ENCODE measurements at regions not wholly inside any gene's neighbourhood (a gene's known extent, or its start where the extent isn't known, plus 50 kb on each side); places are given as distances from the start of the nearest gene placed in this dataset.

DNA sequence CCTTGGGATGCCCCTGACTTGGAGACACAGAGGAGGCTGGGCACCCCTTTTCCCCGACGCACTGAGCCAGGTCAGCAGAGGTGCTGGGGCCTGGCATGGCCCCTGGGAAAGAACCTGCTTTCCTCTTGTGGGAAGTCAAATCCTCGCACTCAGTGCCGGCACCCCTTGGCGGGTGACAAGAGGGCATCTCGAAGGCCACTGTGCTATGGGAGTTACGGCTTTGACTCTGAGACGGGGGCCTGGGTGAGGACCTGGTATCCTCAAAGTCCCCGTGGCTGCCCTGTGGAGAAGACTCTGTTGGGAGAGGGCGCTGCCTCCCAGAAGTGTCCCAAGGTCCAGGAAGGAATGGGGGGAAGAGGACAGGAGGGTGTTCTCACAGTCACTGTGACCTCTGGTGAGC lies 117.0 kb downstream of the METRNL start:
- no peak overlapping the region for H3K4me3 Mint-ChIP-seq
- H3K4me1 Mint-ChIP-seq (ENCODE audit: low read depth): peaks cover 36% of the 10 kb centered on the region
- DNase-seq (ENCODE audit: low spot score): peak; percentile 3
- H3K36me3 Mint-ChIP-seq (ENCODE audit: low read depth): no peaks in the 10 kb centered on the region
- no peaks in the 10 kb centered on the region for H3K27me3 Mint-ChIP-seq (ENCODE audit: low read depth)
- no peaks in the 10 kb centered on the region for H3K9me3 Mint-ChIP-seq
- H3K27ac Mint-ChIP-seq: peak overlapping the region; percentile 36

- no peaks in the 10 kb centered on the region for H3K27me3 Mint-ChIP-seq (ENCODE audit: low read depth)
- DNase-seq (ENCODE audit: low spot score): peak; percentile 4
- H3K4me1 Mint-ChIP-seq (ENCODE audit: low read depth): peaks cover 41% of the 10 kb centered on the region
- H3K27ac Mint-ChIP-seq: peak overlapping the region; percentile 49
- no peaks in the 10 kb centered on the region for H3K9me3 Mint-ChIP-seq
- no peak overlapping the region for H3K4me3 Mint-ChIP-seq
- no peaks in the 10 kb centered on the region for H3K36me3 Mint-ChIP-seq (ENCODE audit: low read depth)
These were observed 117.8 kb downstream of the METRNL start for GRCh38 chr17:83196973-83197880.

DNA sequence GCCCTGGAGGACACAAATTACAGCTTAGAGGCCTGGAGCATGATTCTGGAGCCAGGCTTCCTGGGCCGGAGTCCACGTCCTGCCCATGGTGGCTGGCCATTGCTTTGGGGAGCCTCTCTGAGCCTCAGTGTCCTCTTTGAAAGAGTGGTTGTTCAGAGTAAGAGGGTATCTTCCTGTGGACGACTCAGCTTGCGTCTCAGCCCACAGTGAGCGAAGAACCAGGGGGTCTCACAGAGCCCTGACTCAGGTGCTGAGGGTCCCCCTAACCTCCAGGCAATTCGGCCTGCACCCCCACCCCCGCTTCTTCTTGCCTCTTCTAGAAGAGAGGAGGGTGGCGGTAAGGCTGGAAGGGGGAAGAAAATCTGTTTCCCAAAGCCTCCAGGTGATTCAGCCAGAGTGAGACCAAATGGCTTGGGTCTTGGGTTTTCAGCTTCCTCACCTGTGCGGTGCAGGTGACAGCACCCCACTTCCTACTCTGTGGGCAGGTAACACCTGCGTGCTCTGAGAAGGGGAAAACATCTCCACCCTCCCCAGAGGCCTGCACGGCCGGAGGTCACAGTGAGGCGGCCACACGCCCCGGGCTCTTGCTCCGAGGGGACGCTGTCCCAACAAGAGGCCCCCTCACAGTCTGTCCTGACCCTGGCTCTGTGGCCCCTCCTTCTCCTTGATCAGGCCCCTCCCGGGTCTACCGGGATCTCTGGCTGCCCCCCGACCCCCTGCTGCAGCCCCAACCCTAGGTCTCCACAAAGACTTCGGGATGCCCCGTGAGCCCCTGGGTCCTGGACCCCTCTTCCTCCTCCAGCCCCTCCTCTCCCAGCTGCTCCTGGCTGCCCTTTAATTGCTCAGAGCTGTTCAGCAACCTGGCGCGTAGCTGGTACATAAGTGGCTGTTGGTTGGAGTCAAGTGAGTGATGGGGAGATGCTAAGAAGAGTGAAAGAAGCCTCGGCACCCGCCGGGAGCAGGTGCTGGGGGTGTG lies 119.2 kb downstream of the METRNL start:
- H3K9me3 Mint-ChIP-seq: no peaks in the 10 kb centered on the region
- peak overlapping the region; percentile 94 for H3K27ac Mint-ChIP-seq
- DNase-seq (ENCODE audit: low spot score): peak; percentile 4
- H3K36me3 Mint-ChIP-seq (ENCODE audit: low read depth): no peaks in the 10 kb centered on the region
- peaks cover 45% of the 10 kb centered on the region for H3K4me1 Mint-ChIP-seq (ENCODE audit: low read depth)
- H3K4me3 Mint-ChIP-seq: peak overlapping the region; percentile 79
- H3K27me3 Mint-ChIP-seq (ENCODE audit: low read depth): no peaks in the 10 kb centered on the region

DNA sequence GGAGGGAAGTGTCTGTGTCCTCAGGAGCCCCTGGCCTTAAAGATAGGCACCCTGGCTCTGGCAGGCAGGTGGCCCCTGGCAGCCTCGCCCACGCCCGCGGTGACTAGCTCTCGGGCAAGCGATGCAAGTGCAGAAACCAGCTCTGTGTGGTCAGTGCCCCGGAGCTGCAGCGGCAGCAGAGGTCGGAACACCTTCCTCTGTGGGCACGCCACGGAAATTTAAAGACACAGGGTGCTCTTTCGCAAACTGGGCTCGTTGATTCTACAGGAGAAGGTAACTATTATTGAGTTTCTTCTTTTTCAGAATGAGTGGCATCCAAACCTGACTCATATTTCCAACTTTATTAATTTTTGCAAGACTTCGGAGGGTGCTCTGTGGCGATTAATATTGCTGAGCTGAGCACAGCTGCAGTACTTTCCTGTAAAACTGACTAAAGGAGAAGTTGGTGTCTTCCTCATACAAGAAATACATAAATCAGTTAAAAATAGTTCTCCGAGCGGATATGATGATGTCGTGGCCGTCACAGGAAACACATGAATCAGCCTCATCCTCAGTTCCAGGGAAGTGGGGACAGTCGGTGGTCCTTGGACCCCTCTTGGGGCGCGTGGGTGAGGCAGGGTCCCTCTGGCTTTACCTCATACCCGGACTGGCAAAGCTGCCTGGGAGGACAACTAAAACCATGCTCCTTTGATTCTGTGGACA lies 120.2 kb downstream of the METRNL start:
- Mint-ChIP-seq H3K27me3 (ENCODE audit: low read depth) (no peaks in the 10 kb centered on the region), H3K9me3 (no peaks in the 10 kb centered on the region), H3K4me3 (peak overlapping the region; percentile 79), H3K4me1 (ENCODE audit: low read depth) (peaks cover 44% of the 10 kb centered on the region), H3K27ac (peak overlapping the region; percentile 94), H3K36me3 (ENCODE audit: low read depth) (no peaks in the 10 kb centered on the region)
- DNase-seq (ENCODE audit: low spot score): peak; percentile 83

GRCh38 chr17:83200231-83200699 lies 120.9 kb downstream of the METRNL start:
- H3K4me3 Mint-ChIP-seq: peak overlapping the region; percentile 79
- no peaks in the 10 kb centered on the region for H3K27me3 Mint-ChIP-seq (ENCODE audit: low read depth)
- H3K27ac Mint-ChIP-seq: peak overlapping the region; percentile 94
- H3K4me1 Mint-ChIP-seq (ENCODE audit: low read depth): peaks cover 44% of the 10 kb centered on the region
- no peaks in the 10 kb centered on the region for H3K36me3 Mint-ChIP-seq (ENCODE audit: low read depth)
- DNase-seq (ENCODE audit: low spot score): peak; percentile 81
- no peaks in the 10 kb centered on the region for H3K9me3 Mint-ChIP-seq

DNA sequence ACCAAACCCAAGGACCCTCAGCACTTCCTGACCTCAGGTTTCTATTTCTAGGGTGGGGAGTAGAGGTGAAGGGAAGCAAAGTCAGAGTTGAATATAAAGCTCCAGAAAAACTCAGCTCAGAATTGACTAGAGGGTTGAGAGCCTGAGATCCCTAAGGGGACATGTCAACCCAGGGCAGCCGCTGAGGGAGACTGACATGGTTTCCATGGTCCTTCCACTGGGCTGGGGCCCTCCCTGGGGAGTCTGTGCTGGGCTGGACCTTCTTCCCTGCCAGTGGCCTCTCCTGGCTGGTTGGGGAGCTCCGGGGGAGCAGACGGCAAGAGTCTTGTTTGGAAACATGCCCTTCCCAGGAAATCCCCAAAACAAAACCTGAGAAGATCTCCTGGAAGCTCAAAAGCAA lies 121.3 kb downstream of the METRNL start:
- peak overlapping the region; percentile 94 for H3K27ac Mint-ChIP-seq
- no peaks in the 10 kb centered on the region for H3K36me3 Mint-ChIP-seq (ENCODE audit: low read depth)
- DNase-seq (ENCODE audit: low spot score): no peak
- H3K4me1 Mint-ChIP-seq (ENCODE audit: low read depth): peaks cover 44% of the 10 kb centered on the region
- H3K4me3 Mint-ChIP-seq: peak overlapping the region; percentile 79
- no peaks in the 10 kb centered on the region for H3K27me3 Mint-ChIP-seq (ENCODE audit: low read depth)
- no peaks in the 10 kb centered on the region for H3K9me3 Mint-ChIP-seq

GRCh38 chr17:83201206-83202001 lies 122.0 kb downstream of the METRNL start:
- no peak overlapping the region for H3K4me3 Mint-ChIP-seq
- no peaks in the 10 kb centered on the region for H3K27me3 Mint-ChIP-seq (ENCODE audit: low read depth)
- H3K36me3 Mint-ChIP-seq (ENCODE audit: low read depth): no peaks in the 10 kb centered on the region
- peak overlapping the region; percentile 94 for H3K27ac Mint-ChIP-seq
- H3K4me1 Mint-ChIP-seq (ENCODE audit: low read depth): peaks cover 47% of the 10 kb centered on the region
- H3K9me3 Mint-ChIP-seq: no peaks in the 10 kb centered on the region
- DNase-seq (ENCODE audit: low spot score): peak; percentile 3

GRCh38 chr17:83202002-83203000 lies 122.9 kb downstream of the METRNL start:
- H3K4me3 Mint-ChIP-seq: no peak overlapping the region

DNA sequence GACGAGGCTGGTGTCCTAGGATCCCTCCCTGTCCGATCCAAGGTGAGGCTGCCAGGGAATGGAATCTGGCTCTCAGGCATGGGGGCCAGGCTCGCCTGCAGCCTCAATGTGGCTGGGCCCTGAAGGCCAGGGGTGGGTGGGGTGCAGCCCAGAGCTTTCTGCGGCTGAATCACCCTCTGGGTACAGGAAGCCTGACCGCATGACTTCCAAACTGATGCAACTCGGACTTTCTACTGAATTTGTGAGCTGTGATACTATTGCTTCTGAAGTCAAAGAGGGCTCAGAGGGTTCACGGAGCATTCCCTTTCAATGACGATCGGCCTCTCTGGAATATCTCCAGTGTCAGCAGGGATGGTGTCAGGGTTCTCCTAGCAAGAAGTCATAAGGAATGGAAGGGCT lies 123.7 kb downstream of the METRNL start:
- H3K4me1 Mint-ChIP-seq (ENCODE audit: low read depth): peaks cover 42% of the 10 kb centered on the region
- H3K4me3 Mint-ChIP-seq: no peak overlapping the region
- peak; percentile 13 for DNase-seq (ENCODE audit: low spot score)
- no peaks in the 10 kb centered on the region for H3K36me3 Mint-ChIP-seq (ENCODE audit: low read depth)
- H3K27me3 Mint-ChIP-seq (ENCODE audit: low read depth): no peaks in the 10 kb centered on the region
- H3K27ac Mint-ChIP-seq: peak overlapping the region; percentile 41
- H3K9me3 Mint-ChIP-seq: no peaks in the 10 kb centered on the region

More at GRCh38 chr17:83202002-83203000, 122.9 kb downstream of the METRNL start:
- H3K27ac Mint-ChIP-seq: peak overlapping the region; percentile 64
- H3K9me3 Mint-ChIP-seq: no peaks in the 10 kb centered on the region
- peaks cover 47% of the 10 kb centered on the region for H3K4me1 Mint-ChIP-seq (ENCODE audit: low read depth)
- no peaks in the 10 kb centered on the region for H3K36me3 Mint-ChIP-seq (ENCODE audit: low read depth)
- no peaks in the 10 kb centered on the region for H3K27me3 Mint-ChIP-seq (ENCODE audit: low read depth)
- peak; percentile 4 for DNase-seq (ENCODE audit: low spot score)

DNA sequence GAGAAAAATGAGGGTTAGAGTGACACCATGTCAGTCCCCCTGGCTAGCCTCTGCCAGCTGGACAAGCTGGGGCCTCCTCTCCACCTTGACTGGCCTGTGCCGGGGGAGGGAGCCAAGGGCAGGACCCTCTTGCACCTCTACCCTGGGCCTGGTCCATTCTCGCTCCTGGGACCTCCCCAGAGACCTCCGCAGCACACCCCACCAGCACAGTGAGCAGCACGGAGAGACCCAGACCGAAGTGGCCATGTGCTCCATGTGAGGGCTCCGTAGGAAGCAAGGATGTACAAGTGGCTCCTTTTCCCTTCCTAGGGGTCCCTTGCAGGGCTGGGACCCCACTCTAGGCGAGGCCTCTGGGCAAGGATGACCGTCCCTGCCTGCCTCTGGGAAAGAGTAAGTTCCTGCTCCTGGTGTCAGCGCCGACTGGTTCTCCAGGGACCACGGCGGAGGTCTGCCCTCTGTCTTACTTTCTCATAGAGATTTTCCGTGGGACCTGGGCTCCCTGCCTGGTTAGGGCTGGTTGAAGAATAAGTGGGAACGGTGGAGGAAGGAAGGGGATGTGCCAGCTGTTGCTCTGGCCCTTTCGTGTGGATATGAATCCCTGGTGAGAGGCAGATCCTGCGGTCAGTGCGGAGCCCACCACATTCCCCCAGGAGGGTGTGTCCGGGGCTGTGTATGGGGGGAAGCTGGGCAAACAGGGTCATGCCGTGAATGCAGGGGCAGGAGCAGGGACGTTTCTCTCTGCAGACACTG lies 124.2 kb downstream of the METRNL start:
- H3K4me1 Mint-ChIP-seq (ENCODE audit: low read depth): peaks cover 42% of the 10 kb centered on the region
- no peak overlapping the region for H3K4me3 Mint-ChIP-seq
- no peaks in the 10 kb centered on the region for H3K36me3 Mint-ChIP-seq (ENCODE audit: low read depth)
- no peak overlapping the region for H3K27ac Mint-ChIP-seq
- no peaks in the 10 kb centered on the region for H3K27me3 Mint-ChIP-seq (ENCODE audit: low read depth)
- peak; percentile 3 for DNase-seq (ENCODE audit: low spot score)
- H3K9me3 Mint-ChIP-seq: no peaks in the 10 kb centered on the region

- H3K27ac Mint-ChIP-seq: peak overlapping the region; percentile 24
- peaks cover 38% of the 10 kb centered on the region for H3K4me1 Mint-ChIP-seq (ENCODE audit: low read depth)
- H3K36me3 Mint-ChIP-seq (ENCODE audit: low read depth): no peaks in the 10 kb centered on the region
- no peaks in the 10 kb centered on the region for H3K9me3 Mint-ChIP-seq
- peak; percentile 4 for DNase-seq (ENCODE audit: low spot score)
- no peaks in the 10 kb centered on the region for H3K27me3 Mint-ChIP-seq (ENCODE audit: low read depth)
- no peak overlapping the region for H3K4me3 Mint-ChIP-seq
These were observed 124.9 kb downstream of the METRNL start for GRCh38 chr17:83204230-83204725.

Data from T-helper 2 cell treated with Interferon-gamma antibody and Interleukin-4, amounts not matched to agents 5 μg/mL and 100 μg/mL, for 36 hours (primary cell).